HG02938 (cell line): ENCODE measurements at regions not wholly inside any gene's neighbourhood (a gene's known extent, or its start where the extent isn't known, plus 50 kb on each side); places are given as distances from the start of the nearest gene placed in this dataset.

Experiments
- ATAC-seq: cut with Tn5 transposase; IDR thresholded peaks from one replicate; pipeline ENCODE4 v1.9.1; 2021; ENCODE audit warnings: mild to moderate bottlenecking, moderate library complexity; ENCODE audit not compliant: unreplicated experiment

GRCh38 chr1:187078916-187079315, 250.2 kb downstream of the PLA2G4A start:
- ATAC-seq: no peak

- ATAC-seq: no peak
Observed at GRCh38 chr1:187079330-187079729, 250.6 kb downstream of the PLA2G4A start.

GRCh38 chr1:187091666-187092065, 262.9 kb downstream of the PLA2G4A start:
- no peak for ATAC-seq

- no peak for ATAC-seq
Observed at GRCh38 chr1:187092104-187092503, 263.4 kb downstream of the PLA2G4A start.

GRCh38 chr1:187096689-187097088, 267.9 kb downstream of the PLA2G4A start:
- ATAC-seq: no peak

DNA sequence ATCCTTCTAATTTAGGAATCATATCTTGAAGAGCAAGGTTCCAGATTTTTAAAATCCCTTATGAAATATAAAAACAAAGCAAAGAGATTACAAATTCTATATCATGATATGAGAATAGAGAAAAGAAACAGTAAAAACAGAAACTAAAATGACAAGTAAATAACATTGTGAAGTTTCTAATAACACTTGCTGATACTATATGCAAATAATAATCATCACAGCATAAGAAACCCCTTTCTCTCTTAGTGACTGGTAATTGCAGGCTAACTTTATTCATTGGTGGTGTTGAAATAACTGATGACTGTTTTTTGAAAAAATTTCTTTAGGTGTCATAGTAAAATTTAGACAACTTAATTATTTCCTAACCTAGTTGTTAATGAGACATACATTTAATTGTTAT, 281.6 kb downstream of the PLA2G4A start:
- ATAC-seq: no peak

DNA sequence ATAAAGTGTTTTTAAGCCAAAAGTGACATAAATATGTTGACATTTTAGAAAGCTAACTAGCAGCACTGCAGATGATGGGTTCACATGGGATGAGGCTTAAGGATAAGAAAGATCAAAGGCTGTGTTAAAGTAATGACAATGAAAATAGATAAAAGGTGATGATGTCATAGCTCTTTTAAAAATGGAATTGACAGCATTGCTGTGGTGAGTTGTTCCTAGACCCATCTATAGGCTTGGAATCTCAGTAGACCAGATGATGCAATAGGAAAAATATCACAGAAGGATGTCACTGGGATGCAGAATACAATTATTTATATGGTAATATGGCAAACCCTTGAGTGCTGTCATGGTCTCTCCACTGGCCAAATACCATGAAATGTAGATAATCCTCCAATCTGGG, 286.0 kb downstream of the PLA2G4A start:
- no peak for ATAC-seq

DNA sequence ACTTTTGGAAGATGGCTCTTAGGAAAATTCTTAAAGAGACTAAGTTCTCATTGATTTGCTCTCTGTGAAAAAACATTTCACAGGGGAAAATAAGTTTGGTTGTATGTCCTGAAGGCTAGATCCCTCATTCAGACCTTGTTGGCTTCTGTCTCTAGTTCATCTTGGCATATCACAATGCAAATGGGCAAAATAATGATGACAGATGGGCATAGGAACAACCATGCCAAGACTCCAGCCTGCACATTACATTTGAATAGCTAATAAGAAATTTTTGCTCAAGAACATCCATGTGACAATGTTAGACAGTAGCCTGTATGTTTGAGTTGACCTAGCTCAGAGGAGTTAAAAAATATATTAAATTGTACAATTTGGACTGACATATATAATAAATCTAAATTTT, 292.9 kb downstream of the PLA2G4A start:
- ATAC-seq: no peak

GRCh38 chr1:187122566-187122965, 293.8 kb downstream of the PLA2G4A start:
- no peak for ATAC-seq

- no peak for ATAC-seq
Observed at GRCh38 chr1:187129132-187129531, 300.4 kb downstream of the PLA2G4A start.

GRCh38 chr1:187143783-187144182, 315.0 kb downstream of the PLA2G4A start:
- no peak for ATAC-seq

DNA sequence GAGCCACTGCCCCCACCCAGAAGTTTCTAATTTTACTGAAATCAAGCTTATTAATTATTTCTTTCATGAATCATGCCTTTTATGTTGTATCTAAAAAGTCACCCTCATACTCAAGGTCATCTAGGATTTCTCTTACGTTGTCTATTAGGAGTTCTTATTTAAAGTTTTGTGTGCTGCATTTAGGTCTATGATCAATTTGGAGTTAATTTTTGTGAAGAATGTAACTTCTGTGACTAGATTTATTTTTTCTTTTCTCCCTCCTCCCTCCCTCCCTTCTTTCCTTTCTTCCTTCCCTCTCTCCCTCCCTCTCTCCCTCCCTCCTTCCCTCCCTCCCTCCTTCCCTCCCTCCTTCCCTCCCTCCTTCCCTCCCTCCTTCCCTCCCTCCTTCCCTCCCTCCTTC, 317.6 kb downstream of the PLA2G4A start:
- ATAC-seq: no peak

GRCh38 chr1:187151555-187151954, 322.8 kb downstream of the PLA2G4A start:
- no peak for ATAC-seq

- no peak for ATAC-seq
Observed at GRCh38 chr1:187153047-187153446, 324.3 kb downstream of the PLA2G4A start.

GRCh38 chr1:187157115-187157514, 328.4 kb downstream of the PLA2G4A start:
- ATAC-seq: no peak

DNA sequence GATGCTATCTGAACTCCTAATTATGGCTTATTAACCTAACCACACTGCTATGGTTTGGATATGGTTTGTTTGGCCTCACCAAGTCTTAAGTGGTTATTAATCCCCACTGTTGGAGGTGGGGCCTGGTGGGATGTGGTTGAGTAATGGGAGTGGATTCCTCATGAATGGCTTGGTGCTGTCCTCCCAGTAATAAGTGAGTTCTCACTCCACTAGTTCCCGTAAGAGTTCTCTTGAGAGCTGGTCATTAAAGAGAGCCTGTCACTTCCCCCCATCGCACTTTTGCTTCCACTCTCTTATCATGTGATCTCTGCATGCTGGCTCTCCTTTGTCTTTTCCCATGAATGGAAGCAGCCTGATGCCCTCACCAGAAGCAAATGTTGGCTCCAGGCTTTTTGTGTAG, 328.8 kb downstream of the PLA2G4A start:
- no peak for ATAC-seq

GRCh38 chr1:187167555-187167954, 338.8 kb downstream of the PLA2G4A start:
- ATAC-seq: no peak

GRCh38 chr1:187168297-187168696, 339.5 kb downstream of the PLA2G4A start:
- ATAC-seq: no peak

DNA sequence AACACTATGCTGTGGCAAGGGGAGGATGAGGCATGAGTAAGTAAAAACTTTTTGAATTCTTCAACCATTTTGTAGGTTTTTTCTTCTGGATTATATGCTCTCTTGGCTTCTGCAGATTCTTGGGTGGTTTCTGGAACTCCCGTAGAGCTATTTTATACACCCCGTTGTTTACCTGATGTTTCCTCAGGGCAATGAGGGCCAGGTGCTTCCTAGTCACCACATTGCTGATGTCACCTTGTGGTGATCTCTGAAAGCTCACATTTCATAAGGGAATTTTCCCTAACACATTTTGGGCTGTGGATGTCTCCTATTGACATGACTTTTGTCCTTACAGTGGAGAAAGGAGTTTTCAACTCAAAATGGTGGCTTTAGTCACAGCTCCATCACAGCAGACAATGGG, 356.6 kb downstream of the PLA2G4A start:
- no peak for ATAC-seq

DNA sequence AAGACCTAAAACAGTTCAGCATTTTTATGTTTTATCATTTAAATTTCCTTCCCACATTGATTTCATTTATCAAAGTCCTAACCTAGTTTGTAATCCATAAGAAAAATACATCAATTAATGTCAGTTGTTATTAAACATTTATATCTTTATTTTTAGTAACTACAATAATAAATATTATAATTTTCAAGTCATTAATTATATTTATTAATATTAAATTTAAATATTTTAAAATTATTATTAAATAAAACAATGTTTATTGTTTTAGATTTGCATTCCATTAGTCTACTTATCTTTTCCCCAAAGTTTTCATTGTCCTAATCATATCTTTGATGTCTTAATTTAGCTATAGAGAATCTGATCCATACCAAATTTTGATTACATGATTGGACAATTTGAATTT, 368.9 kb downstream of the PLA2G4A start:
- no peak for ATAC-seq

- no peak for ATAC-seq
Observed at GRCh38 chr1:187203257-187203656, 374.5 kb downstream of the PLA2G4A start.

DNA sequence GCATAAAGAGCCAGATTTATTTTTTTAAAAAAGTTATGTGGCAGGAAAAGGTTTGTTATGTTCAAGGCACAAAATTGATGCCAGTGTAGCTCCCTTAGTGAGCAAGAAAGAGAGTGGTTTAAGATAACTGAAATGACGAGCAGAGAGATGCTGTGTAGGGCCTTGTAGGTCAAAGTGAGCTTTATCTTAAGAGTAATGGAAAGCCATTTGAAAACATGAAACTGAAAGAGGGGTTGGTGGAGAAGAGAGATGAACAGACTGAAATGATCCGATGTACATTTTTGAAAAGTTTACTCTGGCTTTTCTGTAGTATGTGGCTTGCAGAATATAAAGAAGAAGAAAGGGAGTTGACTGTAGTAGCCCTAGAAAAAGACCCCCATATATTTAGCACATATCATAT, 383.6 kb downstream of the PLA2G4A start:
- no peak for ATAC-seq

DNA sequence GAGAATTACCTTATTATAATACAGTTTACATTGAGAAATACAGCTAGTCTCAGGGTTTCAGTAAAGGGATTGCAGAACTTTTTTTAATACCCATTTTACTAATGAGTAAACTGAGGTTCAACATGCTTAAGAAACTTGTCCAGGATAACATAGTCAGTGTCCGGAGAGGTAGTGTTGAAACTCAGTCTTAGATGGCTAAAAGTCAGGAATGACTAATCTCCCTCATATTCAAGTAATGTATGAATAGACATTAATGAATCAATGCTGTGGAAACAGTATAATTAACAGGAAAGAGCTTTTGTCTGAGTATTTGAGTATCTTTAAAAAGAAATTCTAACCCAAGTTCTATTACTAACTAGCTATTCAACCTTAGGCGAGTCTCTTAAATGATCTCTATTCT, 397.6 kb downstream of the PLA2G4A start:
- ATAC-seq: no peak

DNA sequence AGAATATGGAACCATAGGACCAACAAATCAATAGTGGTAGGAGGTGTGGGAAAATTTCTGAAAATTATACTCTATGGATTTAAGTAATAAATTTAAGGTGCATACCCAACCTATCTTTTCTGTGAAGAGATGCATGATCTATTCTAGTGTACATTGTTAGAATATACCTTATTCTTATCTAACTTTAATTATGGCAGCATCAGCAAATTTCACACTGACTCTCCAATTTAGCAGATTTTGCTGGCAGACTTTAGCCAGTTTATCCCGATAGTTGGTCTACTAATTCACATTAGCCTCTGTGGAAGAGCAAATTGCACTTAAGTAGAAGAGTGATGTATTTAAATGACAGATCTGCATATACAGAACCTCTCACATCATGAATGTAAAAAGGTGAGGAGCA, 400.0 kb downstream of the PLA2G4A start:
- ATAC-seq: no peak
